Peyer's patch (tissue), 4 donors: ENCODE measurements at regions not wholly inside any gene's neighbourhood (a gene's known extent, or its start where the extent isn't known, plus 50 kb on each side); places are given as distances from the start of the nearest gene placed in this dataset.

ENCODE experiments used
- DNase-seq, 3 donors: peaks; one replicate each; pipeline ENCODE4 v3.0.0-alpha.2; 2017 to 2019
- H3K27ac ChIP-seq, 4 donors: fragments of 200-600 bp; sonication (generic); one replicate each; pipeline ENCODE4 v1.5.1; 2016 to 2019
- H3K27me3 ChIP-seq, 2 donors: fragments of 200-600 bp; sonication (generic); one replicate each; pipeline ENCODE4 v1.5.1; 2019
- H3K36me3 ChIP-seq, 3 donors: fragments of 200-600 bp; sonication (generic); one replicate each; pipeline ENCODE4 v1.5.1; 2016 to 2019
- H3K4me1 ChIP-seq, 4 donors: fragments of 200-600 bp; sonication (generic); one replicate each; pipeline ENCODE4 v1.5.1; 2016 to 2019
- H3K4me3 ChIP-seq, 4 donors: fragments of 200-600 bp; sonication (generic); 1 replicate in 3 of 4; 2 replicates in 1 of 4; pipeline ENCODE4 v1.5.1; 2016 to 2019; ENCODE audit warnings: mild to moderate bottlenecking in 1 of 4
- H3K9me3 ChIP-seq, 4 donors: fragments of 200-600 bp; sonication (generic); one replicate each; pipeline ENCODE4 v1.5.1; 2016 to 2019; ENCODE audit warnings: mild to moderate bottlenecking in 1 of 4
- POLR2A ChIP-seq, 2 donors: fragments of 450-650 bp; IDR thresholded peaks; one replicate each; pipeline ENCODE4 v1.5.1; 2017; ENCODE audit warnings: antibody characterized with exemption in 2 of 2, mild to moderate bottlenecking in 2 of 2, moderate library complexity in 2 of 2
- TF ChIP-seq, protein P1 (sequence below), 6 experiments: fragments of 450-650 bp in 4 of 6; fragments of 200-600 bp in 2 of 6; sonication (generic) in 1 of 6; IDR thresholded peaks; one replicate each; pipeline ENCODE4 v1.5.1; 2017 to 2019; ENCODE audit warnings: antibody characterized with exemption in 6 of 6, mild to moderate bottlenecking in 3 of 6, moderate library complexity in 1 of 6

- no peaks in the 10 kb centered on the region for H3K36me3 ChIP-seq
- peaks cover 0 to 4% (median 0%) of the 10 kb centered on the region in 4 donors for H3K9me3 ChIP-seq
- no peak overlapping the region for H3K4me3 ChIP-seq
- TF ChIP-seq, protein P1, sequence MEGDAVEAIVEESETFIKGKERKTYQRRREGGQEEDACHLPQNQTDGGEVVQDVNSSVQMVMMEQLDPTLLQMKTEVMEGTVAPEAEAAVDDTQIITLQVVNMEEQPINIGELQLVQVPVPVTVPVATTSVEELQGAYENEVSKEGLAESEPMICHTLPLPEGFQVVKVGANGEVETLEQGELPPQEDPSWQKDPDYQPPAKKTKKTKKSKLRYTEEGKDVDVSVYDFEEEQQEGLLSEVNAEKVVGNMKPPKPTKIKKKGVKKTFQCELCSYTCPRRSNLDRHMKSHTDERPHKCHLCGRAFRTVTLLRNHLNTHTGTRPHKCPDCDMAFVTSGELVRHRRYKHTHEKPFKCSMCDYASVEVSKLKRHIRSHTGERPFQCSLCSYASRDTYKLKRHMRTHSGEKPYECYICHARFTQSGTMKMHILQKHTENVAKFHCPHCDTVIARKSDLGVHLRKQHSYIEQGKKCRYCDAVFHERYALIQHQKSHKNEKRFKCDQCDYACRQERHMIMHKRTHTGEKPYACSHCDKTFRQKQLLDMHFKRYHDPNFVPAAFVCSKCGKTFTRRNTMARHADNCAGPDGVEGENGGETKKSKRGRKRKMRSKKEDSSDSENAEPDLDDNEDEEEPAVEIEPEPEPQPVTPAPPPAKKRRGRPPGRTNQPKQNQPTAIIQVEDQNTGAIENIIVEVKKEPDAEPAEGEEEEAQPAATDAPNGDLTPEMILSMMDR (IDR thresholded peaks at IDR 0.05), result no peak
- no peak for DNase-seq
- H3K27me3 ChIP-seq, result no peaks in the 10 kb centered on the region
- H3K27ac ChIP-seq, result no peak overlapping the region
- no peaks in the 10 kb centered on the region for H3K4me1 ChIP-seq
Measured at GRCh38 chr3:152172460-152172859, 96.3 kb upstream of the MBNL1 start.

DNA sequence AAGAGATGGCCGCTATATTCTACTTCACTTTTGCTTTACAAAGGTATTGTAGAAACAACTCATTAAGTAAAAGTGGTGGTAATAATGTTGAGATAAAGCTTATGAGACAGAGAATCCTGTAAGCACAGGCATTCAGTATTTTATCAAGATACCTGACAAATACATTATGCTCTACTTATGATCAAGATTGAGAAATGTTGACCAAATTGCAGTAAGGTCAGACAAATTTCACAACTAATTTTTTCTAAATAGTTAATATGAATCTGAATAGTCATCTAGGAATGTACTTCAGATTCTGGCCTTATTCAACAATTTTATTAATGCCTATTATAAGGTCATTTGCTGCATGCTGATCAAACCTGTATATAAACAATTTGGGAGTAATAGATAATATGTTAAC lies 95.1 kb upstream of the MBNL1 start:
- no peak for DNase-seq
- H3K27me3 ChIP-seq, result no peaks in the 10 kb centered on the region
- H3K4me1 ChIP-seq, result no peaks in the 10 kb centered on the region
- H3K9me3 ChIP-seq, result peaks cover 0 to 4% (median 0%) of the 10 kb centered on the region in 4 donors
- H3K27ac ChIP-seq, result no peak overlapping the region
- no peaks in the 10 kb centered on the region for H3K36me3 ChIP-seq
- no peak overlapping the region for H3K4me3 ChIP-seq
- no peak for TF ChIP-seq POLR2A (IDR thresholded peaks at IDR 0.05)
- TF ChIP-seq, protein P1 (IDR thresholded peaks at IDR 0.05), result no peak

DNA sequence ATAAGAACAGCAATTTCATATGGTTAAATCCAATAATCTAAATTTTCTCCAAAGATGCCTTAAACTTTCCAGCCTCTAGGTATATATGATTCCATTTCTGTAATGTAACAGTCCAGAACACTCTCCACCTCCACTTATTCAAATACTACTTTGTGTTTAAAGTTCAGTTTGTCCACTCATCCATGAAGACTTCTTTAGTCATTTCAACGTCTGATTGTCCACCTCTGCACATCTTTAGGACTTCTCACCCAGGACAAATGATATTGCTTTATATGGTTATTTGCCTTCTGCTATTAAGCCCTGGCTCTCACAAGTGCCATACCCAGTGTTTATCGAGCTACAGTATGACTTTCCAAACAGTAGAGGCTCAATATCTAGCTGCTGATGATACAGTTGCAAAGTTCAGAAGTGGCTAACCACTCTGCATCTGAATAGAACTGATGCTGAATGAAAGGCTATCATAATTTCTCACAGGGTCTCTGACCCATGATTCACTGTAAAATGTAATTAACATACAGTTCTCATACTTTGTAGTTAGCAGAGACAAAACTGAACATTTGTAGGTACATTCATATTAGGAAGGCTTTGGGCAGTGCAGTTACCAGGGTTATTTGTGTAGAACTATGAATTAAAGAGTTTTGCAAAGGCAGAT lies 93.7 kb upstream of the MBNL1 start:
- Histone ChIP-seq H3K4me1 (no peaks in the 10 kb centered on the region), H3K27ac (no peak overlapping the region), H3K27me3 (no peaks in the 10 kb centered on the region), H3K4me3 (no peak overlapping the region), H3K9me3 (peaks cover 0 to 4% (median 0%) of the 10 kb centered on the region in 4 donors), H3K36me3 (no peaks in the 10 kb centered on the region)
- no peak for DNase-seq
- TF ChIP-seq, protein P1 (IDR thresholded peaks at IDR 0.05), result no peak
- TF ChIP-seq POLR2A (IDR thresholded peaks at IDR 0.05), result no peak

DNA sequence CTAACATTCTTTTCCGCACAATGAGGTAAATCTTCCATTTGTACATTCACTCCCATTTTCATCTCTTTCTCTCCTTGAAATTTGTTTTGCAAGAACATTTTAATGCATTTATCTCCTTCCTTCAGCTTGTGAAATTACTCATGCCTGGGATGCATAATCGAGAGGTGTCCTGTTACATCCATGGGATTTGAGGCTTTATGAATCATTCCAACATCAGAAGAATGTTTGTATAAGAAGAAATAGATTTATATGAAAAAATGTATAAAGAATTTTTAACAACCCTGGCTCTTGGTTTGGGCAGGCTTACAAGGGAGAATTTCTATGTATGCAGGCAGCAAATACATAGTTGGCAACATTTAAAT lies 93.2 kb upstream of the MBNL1 start:
- Histone ChIP-seq H3K27ac (no peak overlapping the region), H3K4me1 (no peaks in the 10 kb centered on the region), H3K27me3 (no peaks in the 10 kb centered on the region), H3K36me3 (no peaks in the 10 kb centered on the region), H3K9me3 (peaks cover 0 to 4% (median 0%) of the 10 kb centered on the region in 4 donors), H3K4me3 (no peak overlapping the region)
- TF ChIP-seq, protein P1 (IDR thresholded peaks at IDR 0.05), result no peak
- TF ChIP-seq POLR2A (IDR thresholded peaks at IDR 0.05), result no peak
- no peak for DNase-seq

- no peak for TF ChIP-seq POLR2A (IDR thresholded peaks at IDR 0.05)
- TF ChIP-seq, protein P1 (IDR thresholded peaks at IDR 0.05), result no peak
- H3K36me3 ChIP-seq, result no peaks in the 10 kb centered on the region
- no peaks in the 10 kb centered on the region for H3K27me3 ChIP-seq
- DNase-seq, result no peak
- H3K4me1 ChIP-seq, result no peaks in the 10 kb centered on the region
- H3K9me3 ChIP-seq, result peaks cover 0 to under 1% (median 0%) of the 10 kb centered on the region in 4 donors
- H3K4me3 ChIP-seq, result no peak overlapping the region
- no peak overlapping the region for H3K27ac ChIP-seq
Measured at GRCh38 chr3:152176241-152176640, 92.5 kb upstream of the MBNL1 start.

DNA sequence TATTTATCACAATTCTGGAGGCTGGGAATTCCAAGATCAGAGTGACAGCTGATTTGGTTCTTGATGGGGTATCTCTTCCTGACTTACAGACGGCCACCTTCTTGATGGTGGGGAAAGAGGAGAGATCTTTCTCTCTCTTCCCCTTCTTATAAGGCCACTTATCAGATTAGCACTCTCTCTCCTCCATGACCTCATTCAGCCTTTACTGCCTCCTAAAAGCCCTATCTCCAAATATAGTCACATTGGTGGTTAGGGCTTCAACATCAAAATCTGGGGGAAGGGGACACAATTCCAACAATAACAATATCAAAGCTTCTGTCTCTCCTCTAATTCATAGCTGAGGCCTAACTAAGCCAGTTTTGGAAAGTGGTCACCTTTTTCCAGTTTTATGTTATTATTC lies 91.7 kb upstream of the MBNL1 start:
- Histone ChIP-seq H3K9me3 (no peaks in the 10 kb centered on the region), H3K4me3 (no peak overlapping the region), H3K27ac (no peak overlapping the region), H3K36me3 (no peaks in the 10 kb centered on the region), H3K4me1 (no peaks in the 10 kb centered on the region), H3K27me3 (no peaks in the 10 kb centered on the region)
- TF ChIP-seq, protein P1 (IDR thresholded peaks at IDR 0.05), result no peak
- no peak for DNase-seq
